Mesenchymal stem cell (in vitro differentiated cells and primary cell): ENCODE measurements at regions not wholly inside any gene's neighbourhood (a gene's known extent, or its start where the extent isn't known, plus 50 kb on each side); places are given as distances from the start of the nearest gene placed in this dataset.

Experiments
- DNase-seq: peaks from one replicate; pipeline ENCODE4 v3.0.0-alpha.2; 2013
- H2AFZ ChIP-seq: one replicate; pipeline ENCODE4 v1.6.1; 2013; ENCODE audit warnings: low read depth, mild to moderate bottlenecking, control low read depth, inconsistent platforms, low read length, moderate library complexity
- H2AK5ac ChIP-seq: 2 replicates; pipeline ENCODE4 v1.6.1; 2013; ENCODE audit warnings: low read length, moderate library complexity, mild to moderate bottlenecking, inconsistent platforms; ENCODE audit not compliant: severe bottlenecking
- H2BK120ac ChIP-seq: one replicate; pipeline ENCODE4 v1.6.1; 2013; ENCODE audit warnings: low read depth, mild to moderate bottlenecking, inconsistent platforms, low read length, moderate library complexity
- H2BK12ac ChIP-seq, 2 experiments: one replicate each; pipeline ENCODE4 v1.6.1; 2013; ENCODE audit warnings: inconsistent platforms in 2 of 2, low read length in 2 of 2, mild to moderate bottlenecking in 2 of 2, moderate library complexity in 2 of 2, control low read depth in 1 of 2
- H2BK15ac ChIP-seq: one replicate; pipeline ENCODE4 v1.6.1; 2013; ENCODE audit warnings: mild to moderate bottlenecking, low read depth, inconsistent platforms; ENCODE audit not compliant: poor library complexity, severe bottlenecking
- H2BK5ac ChIP-seq: 2 replicates; pipeline ENCODE4 v1.6.1; 2013; ENCODE audit warnings: low read depth, mild to moderate bottlenecking, low read length, control low read depth, inconsistent platforms; ENCODE audit not compliant: poor library complexity, severe bottlenecking
- H3K14ac ChIP-seq, 2 experiments: one replicate each; pipeline ENCODE4 v1.6.1; 2013; ENCODE audit warnings: inconsistent platforms in 2 of 2, low read length in 2 of 2, control low read depth in 1 of 2, mild to moderate bottlenecking in 1 of 2, moderate library complexity in 1 of 2
- H3K18ac ChIP-seq, 2 experiments: one replicate each; pipeline ENCODE4 v1.6.1; 2013; ENCODE audit warnings: inconsistent platforms in 2 of 2, low read length in 2 of 2, control low read depth in 1 of 2, low read depth in 1 of 2, mild to moderate bottlenecking in 1 of 2
- H3K23ac ChIP-seq, 2 experiments: one replicate each; pipeline ENCODE4 v1.6.1; 2013; ENCODE audit warnings: inconsistent platforms in 2 of 2, low read length in 2 of 2, mild to moderate bottlenecking in 2 of 2, moderate library complexity in 2 of 2, control low read depth in 1 of 2
- H3K27ac ChIP-seq: 2 replicates; pipeline ENCODE4 v1.5.1; 2013; ENCODE audit warnings: mild to moderate bottlenecking, moderate library complexity, low read length, control low read depth, inconsistent platforms; ENCODE audit not compliant: poor library complexity, severe bottlenecking
- H3K27me3 ChIP-seq, 2 experiments: 2 replicates each; pipeline versions ENCODE4 v1.6.1 to v1.7.0; 2013; ENCODE audit warnings: low read length in 2 of 2, mild to moderate bottlenecking in 2 of 2, moderate library complexity in 2 of 2, control low read depth in 1 of 2, inconsistent platforms in 1 of 2; ENCODE audit not compliant: control insufficient read depth in 1 of 2, insufficient read depth in 1 of 2
- H3K36me3 ChIP-seq, 2 experiments: 2 replicates each; pipeline versions ENCODE4 v1.6.1 to v1.7.0; 2013; ENCODE audit warnings: low read length in 2 of 2, control low read depth in 1 of 2, inconsistent platforms in 1 of 2, low read depth in 1 of 2, mild to moderate bottlenecking in 1 of 2; ENCODE audit not compliant: insufficient read depth in 2 of 2, control insufficient read depth in 1 of 2
- H3K4ac ChIP-seq, 2 experiments: one replicate each; pipeline ENCODE4 v1.6.1; 2013; ENCODE audit warnings: inconsistent platforms in 2 of 2, low read length in 2 of 2, mild to moderate bottlenecking in 2 of 2, moderate library complexity in 2 of 2, control low read depth in 1 of 2, low read depth in 1 of 2
- H3K4me1 ChIP-seq: 2 replicates; pipeline ENCODE4 v1.6.1; 2013; ENCODE audit warnings: low read depth, low read length, control low read depth; ENCODE audit not compliant: control insufficient read depth, insufficient read depth
- H3K4me2 ChIP-seq: 2 replicates; pipeline ENCODE4 v1.6.1; 2013; ENCODE audit warnings: low read length, mild to moderate bottlenecking, inconsistent platforms; ENCODE audit not compliant: poor library complexity, severe bottlenecking
- H3K4me3 ChIP-seq, 2 experiments: 2 replicates each; pipeline versions ENCODE4 v1.5.1 to v1.7.0; 2013; ENCODE audit warnings: low read length in 2 of 2, mild to moderate bottlenecking in 2 of 2, control low read depth in 1 of 2, low read depth in 1 of 2; ENCODE audit not compliant: insufficient read depth in 1 of 2
- H3K79me1 ChIP-seq: replicated peaks from 2 replicates; pipeline ENCODE4 v1.6.1; 2013; ENCODE audit warnings: mild to moderate bottlenecking, control low read depth, low read length, inconsistent platforms; ENCODE audit not compliant: poor library complexity, severe bottlenecking
- H3K9ac ChIP-seq: 2 replicates; pipeline ENCODE4 v1.7.0; 2013; ENCODE audit warnings: mild to moderate bottlenecking, low read length, moderate library complexity
- H3K9me3 ChIP-seq: 2 replicates; pipeline ENCODE4 v1.7.0; 2013; ENCODE audit warnings: mild to moderate bottlenecking, low read length; ENCODE audit not compliant: control insufficient read depth
- H4K8ac ChIP-seq: one replicate; pipeline ENCODE4 v1.6.1; 2013; ENCODE audit warnings: inconsistent platforms, mild to moderate bottlenecking, low read length, moderate library complexity
- H4K91ac ChIP-seq: one replicate; pipeline ENCODE4 v1.6.1; 2013; ENCODE audit warnings: mild to moderate bottlenecking, low read length, inconsistent platforms
- WGBS: methylation state at CpG from one replicate; pipeline ENCODE4 v1.1.7; 2013; ENCODE audit warnings: mixed read lengths; 5-methylcytosine and 5-hydroxymethylcytosine counted together

GRCh38 chr4:124118061-124118460 is 594.5 kb downstream of the ANKRD50 start:
- H2AK5ac ChIP-seq = no peak overlapping the region
- 96% methylated on average over 2 of the region's 2 CpGs for WGBS
- no peak overlapping the region for H3K4me3 ChIP-seq
- H4K91ac ChIP-seq = no peak overlapping the region
- H3K27ac ChIP-seq = no peak overlapping the region
- H3K23ac ChIP-seq = no peak overlapping the region
- no peak overlapping the region for H2AFZ ChIP-seq
- H2BK5ac ChIP-seq = no peak overlapping the region
- H3K36me3 ChIP-seq = no peaks in the 10 kb centered on the region
- no peaks in the 10 kb centered on the region for H3K79me1 ChIP-seq
- no peak overlapping the region for H3K18ac ChIP-seq
- no peak overlapping the region for H4K8ac ChIP-seq
- no peak overlapping the region for H3K4me2 ChIP-seq
- no peak for DNase-seq
- H2BK15ac ChIP-seq = no peak overlapping the region
- no peak overlapping the region for H2BK120ac ChIP-seq
- no peaks in the 10 kb centered on the region for H3K9me3 ChIP-seq
- no peaks in the 10 kb centered on the region for H3K4me1 ChIP-seq
- no peak overlapping the region for H3K14ac ChIP-seq
- H3K27me3 ChIP-seq = no peaks in the 10 kb centered on the region
- H3K9ac ChIP-seq = no peak overlapping the region
- no peak overlapping the region for H3K4ac ChIP-seq
- H2BK12ac ChIP-seq = no peak overlapping the region

GRCh38 chr4:124121461-124121971 is 591.0 kb downstream of the ANKRD50 start:
- Histone ChIP-seq H2BK5ac (no peak overlapping the region), H2BK12ac (no peak overlapping the region), H3K27ac (no peak overlapping the region), H3K4me1 (no peaks in the 10 kb centered on the region), H3K18ac (no peak overlapping the region), H3K36me3 (no peaks in the 10 kb centered on the region), H3K23ac (no peak overlapping the region), H3K9ac (no peak overlapping the region), H2BK15ac (no peak overlapping the region), H3K14ac (no peak overlapping the region), H3K9me3 (no peaks in the 10 kb centered on the region), H2AK5ac (no peak overlapping the region), H4K91ac (no peak overlapping the region), H3K4me2 (no peak overlapping the region), H2BK120ac (no peak overlapping the region), H3K4ac (no peak overlapping the region), H2AFZ (no peak overlapping the region), H3K4me3 (no peak overlapping the region), H3K27me3 (no peaks in the 10 kb centered on the region), H3K79me1 (no peaks in the 10 kb centered on the region), H4K8ac (no peak overlapping the region)
- DNase-seq = no peak
- no CpG with 5 or more reads among the region's 1 CpG for WGBS

GRCh38 chr4:124123181-124123580 is 589.4 kb downstream of the ANKRD50 start:
- whole genome bisulfite sequencing = 94% methylated on average over 4 of the region's 4 CpGs
- H2BK12ac ChIP-seq = no peak overlapping the region
- no peak overlapping the region for H3K4ac ChIP-seq
- no peak overlapping the region for H3K4me3 ChIP-seq
- no peak overlapping the region for H2BK5ac ChIP-seq
- H2BK15ac ChIP-seq = no peak overlapping the region
- no peak overlapping the region for H3K27ac ChIP-seq
- no peak overlapping the region for H2AFZ ChIP-seq
- H2AK5ac ChIP-seq = no peak overlapping the region
- no peak overlapping the region for H4K91ac ChIP-seq
- no peak overlapping the region for H3K9ac ChIP-seq
- no peaks in the 10 kb centered on the region for H3K4me1 ChIP-seq
- no peaks in the 10 kb centered on the region for H3K27me3 ChIP-seq
- H3K23ac ChIP-seq = no peak overlapping the region
- no peak overlapping the region for H3K4me2 ChIP-seq
- no peak overlapping the region for H2BK120ac ChIP-seq
- no peak for DNase-seq
- H3K9me3 ChIP-seq = no peaks in the 10 kb centered on the region
- no peaks in the 10 kb centered on the region for H3K36me3 ChIP-seq
- H3K18ac ChIP-seq = no peak overlapping the region
- H4K8ac ChIP-seq = no peak overlapping the region
- no peak overlapping the region for H3K14ac ChIP-seq
- H3K79me1 ChIP-seq = no peaks in the 10 kb centered on the region

- Histone ChIP-seq H4K8ac (no peak overlapping the region), H2BK120ac (no peak overlapping the region), H3K27me3 (no peaks in the 10 kb centered on the region), H2AK5ac (no peak overlapping the region), H2BK5ac (no peak overlapping the region), H2BK12ac (no peak overlapping the region), H3K9ac (no peak overlapping the region), H3K23ac (no peak overlapping the region), H3K79me1 (no peaks in the 10 kb centered on the region), H3K14ac (no peak overlapping the region), H3K18ac (no peak overlapping the region), H3K4me2 (no peak overlapping the region), H4K91ac (no peak overlapping the region), H3K4me3 (no peak overlapping the region), H2BK15ac (no peak overlapping the region), H3K27ac (no peak overlapping the region), H2AFZ (no peak overlapping the region), H3K36me3 (no peaks in the 10 kb centered on the region), H3K4ac (no peak overlapping the region), H3K4me1 (no peaks in the 10 kb centered on the region), H3K9me3 (no peaks in the 10 kb centered on the region)
- no CpG with 5 or more reads among the region's 1 CpG for WGBS
- no peak for DNase-seq
These were observed 588.8 kb downstream of the ANKRD50 start for GRCh38 chr4:124123721-124124120.
